Kidney epithelial cell (primary cell): ENCODE measurements at regions not wholly inside any gene's neighbourhood (a gene's known extent, or its start where the extent isn't known, plus 50 kb on each side); places are given as distances from the start of the nearest gene placed in this dataset.
A peak's percentile ranks its signal among the peaks of the same experiment; 100 is the strongest.

ENCODE experiments used
- DNase-seq: peaks from one replicate; pipeline ENCODE4 v3.0.0-alpha.2; 2010; ENCODE audit warnings: low read depth
- H3K27me3 ChIP-seq: 2 replicates; pipeline ENCODE4 v1.6.0; 2011; ENCODE audit warnings: low read length; ENCODE audit not compliant: control insufficient read depth, insufficient read depth
- H3K36me3 ChIP-seq: 2 replicates; pipeline ENCODE4 v1.5.1; 2011; ENCODE audit warnings: low read length; ENCODE audit not compliant: control insufficient read depth, insufficient read depth
- H3K4me3 ChIP-seq: 2 replicates; pipeline ENCODE4 v1.5.1; 2011; ENCODE audit warnings: low read depth, mild to moderate bottlenecking, control low read depth, low read length
- TF ChIP-seq, protein P1 (sequence below): IDR thresholded peaks from 2 replicates; pipeline ENCODE4 v1.5.1; 2011; ENCODE audit warnings: mild to moderate bottlenecking, moderate library complexity, low read length, control low read depth, inconsistent platforms; ENCODE audit not compliant: insufficient read depth, poor library complexity, severe bottlenecking

GRCh38 chr9:16252616-16253015, 617.9 kb downstream of the BNC2 start:
- no peak for DNase-seq
- Histone ChIP-seq H3K27me3 (no peaks in the 10 kb centered on the region), H3K36me3 (no peaks in the 10 kb centered on the region), H3K4me3 (no peak overlapping the region)
- TF ChIP-seq, protein P1, sequence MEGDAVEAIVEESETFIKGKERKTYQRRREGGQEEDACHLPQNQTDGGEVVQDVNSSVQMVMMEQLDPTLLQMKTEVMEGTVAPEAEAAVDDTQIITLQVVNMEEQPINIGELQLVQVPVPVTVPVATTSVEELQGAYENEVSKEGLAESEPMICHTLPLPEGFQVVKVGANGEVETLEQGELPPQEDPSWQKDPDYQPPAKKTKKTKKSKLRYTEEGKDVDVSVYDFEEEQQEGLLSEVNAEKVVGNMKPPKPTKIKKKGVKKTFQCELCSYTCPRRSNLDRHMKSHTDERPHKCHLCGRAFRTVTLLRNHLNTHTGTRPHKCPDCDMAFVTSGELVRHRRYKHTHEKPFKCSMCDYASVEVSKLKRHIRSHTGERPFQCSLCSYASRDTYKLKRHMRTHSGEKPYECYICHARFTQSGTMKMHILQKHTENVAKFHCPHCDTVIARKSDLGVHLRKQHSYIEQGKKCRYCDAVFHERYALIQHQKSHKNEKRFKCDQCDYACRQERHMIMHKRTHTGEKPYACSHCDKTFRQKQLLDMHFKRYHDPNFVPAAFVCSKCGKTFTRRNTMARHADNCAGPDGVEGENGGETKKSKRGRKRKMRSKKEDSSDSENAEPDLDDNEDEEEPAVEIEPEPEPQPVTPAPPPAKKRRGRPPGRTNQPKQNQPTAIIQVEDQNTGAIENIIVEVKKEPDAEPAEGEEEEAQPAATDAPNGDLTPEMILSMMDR = no peak

- Histone ChIP-seq H3K27me3 (no peaks in the 10 kb centered on the region), H3K4me3 (no peak overlapping the region), H3K36me3 (no peaks in the 10 kb centered on the region)
- TF ChIP-seq, protein P1 = no peak
- no peak for DNase-seq
Measured at GRCh38 chr9:16254674-16255073, 615.8 kb downstream of the BNC2 start.

- TF ChIP-seq, protein P1 = no peak
- no peak overlapping the region for H3K4me3 ChIP-seq
- no peaks in the 10 kb centered on the region for H3K27me3 ChIP-seq
- H3K36me3 ChIP-seq = no peaks in the 10 kb centered on the region
- DNase-seq = no peak
Measured at GRCh38 chr9:16255217-16255616, 615.3 kb downstream of the BNC2 start.

DNA sequence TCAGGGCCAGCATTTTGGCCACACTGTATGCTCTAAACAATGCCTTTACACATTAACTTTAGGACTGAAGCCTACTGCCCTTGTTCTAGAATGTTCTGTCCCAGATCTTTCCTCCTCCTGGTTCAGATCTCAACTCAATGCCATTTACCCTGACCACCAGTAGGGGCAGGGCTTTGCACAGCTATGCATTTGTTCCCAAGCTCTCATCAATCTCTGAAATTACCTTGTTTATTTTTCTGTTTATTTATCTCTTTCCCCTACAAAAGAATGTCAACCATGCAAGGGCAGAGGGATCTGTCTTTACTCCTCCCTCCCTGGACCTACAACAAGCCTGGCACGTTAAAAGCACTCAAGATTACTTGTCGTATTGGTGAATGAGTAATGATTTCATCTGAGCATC, 612.9 kb downstream of the BNC2 start:
- no peak for DNase-seq
- TF ChIP-seq, protein P1 = peak; percentile 67
- no peak overlapping the region for H3K4me3 ChIP-seq
- no peaks in the 10 kb centered on the region for H3K27me3 ChIP-seq
- H3K36me3 ChIP-seq = no peaks in the 10 kb centered on the region

- Histone ChIP-seq H3K27me3 (no peaks in the 10 kb centered on the region), H3K4me3 (no peak overlapping the region), H3K36me3 (no peaks in the 10 kb centered on the region)
- DNase-seq = no peak
- TF ChIP-seq, protein P1 = no peak
Measured at GRCh38 chr9:16258191-16258590, 612.3 kb downstream of the BNC2 start.

- no peaks in the 10 kb centered on the region for H3K36me3 ChIP-seq
- TF ChIP-seq, protein P1 = no peak
- DNase-seq = no peak
- H3K4me3 ChIP-seq = no peak overlapping the region
- no peaks in the 10 kb centered on the region for H3K27me3 ChIP-seq
Measured at GRCh38 chr9:16258708-16259107, 611.8 kb downstream of the BNC2 start.
